ENCODE measurements at regions not wholly inside any gene's neighbourhood (a gene's known extent, or its start where the extent isn't known, plus 50 kb on each side); places are given as distances from the start of the nearest gene placed in this dataset.

DNA sequence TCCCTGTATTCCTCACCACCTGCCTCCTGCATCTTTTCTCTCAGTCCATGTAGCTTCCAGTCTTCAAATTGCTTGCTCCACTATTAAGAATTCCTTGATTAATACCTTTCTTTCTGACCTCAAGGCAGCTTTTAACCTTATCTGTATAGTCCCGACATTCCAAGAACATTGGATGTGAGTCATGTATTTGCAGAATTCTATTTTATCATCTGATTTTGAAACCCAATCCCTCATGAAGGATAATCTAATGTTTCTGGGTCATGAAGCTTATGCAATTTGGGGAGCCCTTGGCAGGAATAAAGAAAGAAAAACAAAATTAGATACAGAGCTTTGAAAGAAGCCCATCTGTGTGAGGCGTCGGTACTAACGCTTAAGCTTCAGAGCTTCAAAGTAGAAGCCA is 63.4 kb upstream of the CCND2 start:
- ChIA-PET CTCF (interaction anchor here (1.3 kb wide), 1 partner anchor 102 kb away, joined by 6 read pairs; no protein-coding TSS in a partner anchor), POLR2A (no interaction called here)
- Mint-ChIP-seq H3K4me3 (no peak overlapping the region), H3K4me1 (peaks cover 9% of the 10 kb centered on the region), H3K9me3 (ENCODE audit: low read depth) (no peaks in the 10 kb centered on the region), H3K36me3 (ENCODE audit: low read depth) (no peaks in the 10 kb centered on the region), H3K27ac (no peak overlapping the region), H3K27me3 (no peaks in the 10 kb centered on the region)
- intact Hi-C loops (cut with DNase I, micrococcal nuclease), result no loop called here
- no peak for DNase-seq
- ATAC-seq, result no peak

DNA sequence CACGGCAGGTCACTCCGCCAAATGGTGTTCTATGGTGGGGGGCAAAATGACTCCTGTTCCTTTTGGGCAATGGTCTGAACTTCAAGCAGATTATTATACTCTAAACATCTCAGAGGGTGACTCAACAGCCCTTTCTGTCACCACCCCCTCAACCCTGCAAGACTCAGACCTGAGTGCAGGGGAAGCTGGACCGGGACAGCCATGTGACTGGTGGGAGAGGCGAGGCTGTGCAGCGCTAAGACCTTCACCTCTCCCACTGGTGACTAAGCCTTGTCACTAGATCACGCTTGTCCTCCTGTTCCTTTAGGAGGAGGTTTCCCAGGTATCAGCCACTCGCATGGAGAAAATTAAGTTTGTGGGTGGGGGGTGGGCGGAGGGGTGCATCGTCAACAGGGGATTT is 67.1 kb upstream of the CCND2 start:
- CTCF ChIA-PET, result no interaction called here
- Mint-ChIP-seq H3K4me3 (no peak overlapping the region), H3K36me3 (ENCODE audit: low read depth) (no peaks in the 10 kb centered on the region), H3K27me3 (no peaks in the 10 kb centered on the region), H3K4me1 (no peaks in the 10 kb centered on the region), H3K27ac (no peak overlapping the region), H3K9me3 (ENCODE audit: low read depth) (no peaks in the 10 kb centered on the region)
- no peak for DNase-seq
- POLR2A ChIA-PET, result no interaction called here
- intact Hi-C loops (cut with DNase I, micrococcal nuclease), result no loop called here
- ATAC-seq, result no peak

DNA sequence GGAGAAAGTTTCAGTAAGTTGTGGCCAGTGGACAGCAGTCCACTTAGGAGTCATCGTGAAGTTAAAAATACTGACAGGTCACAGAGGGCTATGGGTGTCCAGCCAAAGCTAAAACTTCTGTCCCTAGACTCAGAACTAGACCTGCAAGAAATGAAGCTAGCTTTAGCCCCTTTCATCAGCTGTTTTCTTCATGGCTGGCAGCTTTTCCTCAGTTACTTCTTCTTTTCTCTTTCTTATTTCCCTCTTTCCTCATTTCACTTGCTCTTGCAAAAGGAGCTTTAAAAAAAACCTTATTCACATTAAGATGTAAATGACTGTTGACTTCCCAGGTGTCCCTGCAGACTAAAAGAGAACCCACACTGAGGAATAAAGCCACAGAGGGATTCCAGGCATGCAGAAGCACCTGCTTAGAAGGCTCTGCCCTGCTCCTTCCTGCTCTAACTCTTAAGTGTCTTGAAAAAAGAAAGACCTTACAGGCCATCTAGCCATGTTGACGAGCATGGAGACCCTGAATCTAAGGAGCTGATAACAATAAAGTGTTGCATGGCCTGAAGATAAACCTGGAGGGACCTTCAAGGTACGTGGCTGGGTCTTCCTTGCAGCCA is 69.7 kb upstream of the CCND2 start:
- intact Hi-C loops (cut with DNase I, micrococcal nuclease), result no loop called here
- CTCF ChIA-PET, result interaction anchor here (0.7 to 1.5 kb wide), 4 partner anchors 12 to 96 kb away, joined by 3 read pairs; no protein-coding TSS in a partner anchor
- DNase-seq (no peak), ATAC-seq (no peak)
- no peaks in the 10 kb centered on the region for H3K4me1 Mint-ChIP-seq
- H3K4me3 Mint-ChIP-seq, result no peak overlapping the region
- no peaks in the 10 kb centered on the region for H3K27me3 Mint-ChIP-seq
- POLR2A ChIA-PET, result interaction anchor here (0.6 kb wide), 1 partner anchor 12 kb away, joined by 3 read pairs; no protein-coding TSS in a partner anchor
- H3K36me3 Mint-ChIP-seq (ENCODE audit: low read depth), result no peaks in the 10 kb centered on the region
- H3K9me3 Mint-ChIP-seq (ENCODE audit: low read depth), result no peaks in the 10 kb centered on the region
- H3K27ac Mint-ChIP-seq, result no peak overlapping the region

DNA sequence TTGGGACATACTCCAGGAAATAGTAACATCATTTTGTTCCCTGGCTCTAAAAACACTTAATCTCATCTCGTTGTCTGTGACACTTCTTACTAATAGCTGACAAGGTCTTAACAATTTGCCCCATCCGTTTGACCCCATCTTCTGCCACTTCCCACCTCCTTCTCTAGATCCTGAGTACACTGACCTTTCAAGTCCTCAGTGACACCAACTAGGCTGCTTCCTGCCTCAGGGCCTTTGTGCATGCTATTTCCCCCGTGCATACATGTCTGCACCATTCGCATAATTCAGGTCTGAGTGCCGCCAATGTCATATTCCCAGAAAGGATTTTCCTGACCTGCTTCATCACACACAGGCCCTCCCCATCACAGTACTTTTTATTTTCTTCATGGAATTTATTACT is 70.6 kb upstream of the CCND2 start:
- ChIA-PET CTCF (interaction anchor here (0.6 kb wide), 1 partner anchor 10 kb away, joined by 3 read pairs; no protein-coding TSS in a partner anchor), POLR2A (no interaction called here)
- intact Hi-C loops (cut with DNase I, micrococcal nuclease), result no loop called here
- Mint-ChIP-seq H3K4me1 (no peaks in the 10 kb centered on the region), H3K9me3 (ENCODE audit: low read depth) (no peaks in the 10 kb centered on the region), H3K36me3 (ENCODE audit: low read depth) (no peaks in the 10 kb centered on the region), H3K27me3 (no peaks in the 10 kb centered on the region), H3K4me3 (no peak overlapping the region), H3K27ac (no peak overlapping the region)
- no peak for DNase-seq
- ATAC-seq, result no peak

DNA sequence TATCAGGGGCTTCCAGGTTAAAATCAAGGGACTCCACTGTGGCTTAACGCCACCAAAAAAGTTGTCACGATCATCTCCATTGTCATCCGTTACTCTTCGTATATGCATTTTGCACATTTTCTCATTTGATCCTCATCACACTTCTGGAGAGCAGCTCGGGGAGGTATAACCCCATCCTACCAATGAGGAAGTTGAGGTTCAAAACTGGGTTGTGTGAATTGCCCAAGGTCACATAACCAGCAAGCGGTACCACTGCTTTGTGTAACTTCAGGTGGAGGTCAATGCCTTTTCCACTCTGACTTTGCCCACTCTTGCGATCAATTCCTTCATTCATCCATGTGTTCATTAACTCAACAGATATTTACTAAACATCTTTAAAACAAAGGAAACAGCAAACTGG is 71.1 kb upstream of the CCND2 start:
- no peaks in the 10 kb centered on the region for H3K9me3 Mint-ChIP-seq (ENCODE audit: low read depth)
- no peaks in the 10 kb centered on the region for H3K4me1 Mint-ChIP-seq
- ChIA-PET CTCF (no interaction called here), POLR2A (no interaction called here)
- ATAC-seq (no peak), DNase-seq (no peak)
- H3K27ac Mint-ChIP-seq, result no peak overlapping the region
- H3K36me3 Mint-ChIP-seq (ENCODE audit: low read depth), result no peaks in the 10 kb centered on the region
- H3K27me3 Mint-ChIP-seq, result no peaks in the 10 kb centered on the region
- intact Hi-C loops (cut with DNase I, micrococcal nuclease), result no loop called here
- H3K4me3 Mint-ChIP-seq, result no peak overlapping the region

DNA sequence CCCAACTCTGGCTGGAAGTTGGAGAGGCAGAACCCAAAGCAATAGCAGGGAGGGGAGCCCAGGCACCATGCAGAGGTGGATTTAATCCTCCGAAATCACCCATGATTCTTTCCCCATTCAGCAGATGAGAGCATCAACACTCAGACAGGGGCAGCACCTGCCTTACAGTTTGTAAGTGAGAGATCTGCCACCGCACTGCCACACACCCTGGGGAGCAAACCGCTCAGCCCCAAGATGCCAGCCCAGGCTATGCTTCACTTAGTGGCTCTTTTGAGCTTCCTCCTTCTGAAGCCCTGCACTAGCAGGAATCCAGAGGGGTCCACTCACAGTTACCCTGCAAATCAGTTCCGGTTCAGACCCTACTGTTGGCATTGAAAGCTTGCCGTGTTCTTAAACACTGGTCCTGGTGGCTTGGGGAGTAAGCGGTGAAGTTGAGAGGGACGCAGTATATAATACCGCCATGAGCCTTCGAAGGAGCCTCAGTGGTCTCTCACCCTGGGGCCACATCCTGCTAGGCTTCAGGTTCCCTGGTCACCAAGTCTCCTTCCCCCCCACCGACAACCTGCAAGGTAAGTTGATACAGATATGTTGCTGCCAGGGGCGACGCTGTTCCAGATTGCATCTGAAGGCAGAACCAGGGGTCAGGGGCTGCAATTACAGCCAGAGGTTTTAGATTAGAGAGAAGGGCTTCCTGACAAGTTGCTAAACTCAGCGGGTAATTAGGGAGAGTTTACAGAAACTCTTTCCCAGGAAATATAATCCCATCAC is 72.0 kb upstream of the CCND2 start:
- Mint-ChIP-seq H3K27ac (no peak overlapping the region), H3K27me3 (no peaks in the 10 kb centered on the region), H3K36me3 (ENCODE audit: low read depth) (no peaks in the 10 kb centered on the region), H3K9me3 (ENCODE audit: low read depth) (no peaks in the 10 kb centered on the region), H3K4me3 (no peak overlapping the region), H3K4me1 (no peaks in the 10 kb centered on the region)
- DNase-seq, result no peak
- no peak for ATAC-seq
- CTCF ChIA-PET, result no interaction called here
- POLR2A ChIA-PET, result no interaction called here
- intact Hi-C loops (cut with DNase I, micrococcal nuclease), result no loop called here

DNA sequence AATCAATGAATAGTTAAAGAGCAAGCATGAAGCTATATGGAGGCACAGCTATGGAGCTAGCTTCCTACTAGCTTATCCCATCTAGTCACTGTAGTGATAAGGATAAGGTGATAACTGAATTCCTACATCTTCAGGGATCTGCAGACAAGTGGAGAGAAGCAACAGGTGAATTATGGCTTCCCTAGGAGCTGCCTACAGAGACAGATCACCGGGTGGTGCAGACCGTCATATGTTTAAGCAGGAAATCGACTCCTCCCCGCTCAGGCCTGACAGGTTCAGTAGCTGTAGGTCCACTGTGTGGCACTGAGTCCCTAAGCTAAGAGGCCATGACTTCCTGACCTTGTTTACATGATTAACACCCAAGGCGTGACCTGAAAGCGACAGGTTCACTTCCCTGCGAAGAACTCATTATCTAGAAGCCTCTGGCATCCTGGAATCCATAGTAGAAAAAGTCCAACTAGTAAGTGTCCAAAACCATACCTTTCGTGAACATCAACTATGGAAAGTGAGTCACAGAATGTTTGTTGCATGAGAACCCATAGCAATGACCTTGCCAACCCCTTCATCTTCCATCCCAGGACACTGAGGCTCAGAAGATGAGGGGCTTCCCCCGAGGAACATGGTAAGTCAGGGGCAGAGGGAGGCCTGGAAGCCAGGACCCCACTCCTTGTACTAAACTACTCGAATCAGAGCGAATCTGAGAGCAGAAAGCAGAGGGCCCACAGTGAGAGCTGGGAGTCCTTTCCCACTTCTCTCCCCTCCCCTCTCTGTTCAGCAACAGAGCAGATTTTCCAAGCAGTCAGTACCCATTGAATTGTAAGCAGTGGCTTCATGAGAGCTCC is 75.4 kb upstream of the CCND2 start:
- ATAC-seq, result no peak
- ChIA-PET CTCF (interaction anchor here (0.6 to 1.2 kb wide), 5 partner anchors 17 to 91 kb away, joined by 3 to 5 read pairs (median 3); no protein-coding TSS in a partner anchor), POLR2A (no interaction called here)
- intact Hi-C loops (cut with DNase I, micrococcal nuclease), result no loop called here
- no peaks in the 10 kb centered on the region for H3K27me3 Mint-ChIP-seq
- H3K9me3 Mint-ChIP-seq (ENCODE audit: low read depth), result no peaks in the 10 kb centered on the region
- no peaks in the 10 kb centered on the region for H3K36me3 Mint-ChIP-seq (ENCODE audit: low read depth)
- no peaks in the 10 kb centered on the region for H3K4me1 Mint-ChIP-seq
- no peak for DNase-seq
- H3K27ac Mint-ChIP-seq, result no peak overlapping the region
- no peak overlapping the region for H3K4me3 Mint-ChIP-seq

DNA sequence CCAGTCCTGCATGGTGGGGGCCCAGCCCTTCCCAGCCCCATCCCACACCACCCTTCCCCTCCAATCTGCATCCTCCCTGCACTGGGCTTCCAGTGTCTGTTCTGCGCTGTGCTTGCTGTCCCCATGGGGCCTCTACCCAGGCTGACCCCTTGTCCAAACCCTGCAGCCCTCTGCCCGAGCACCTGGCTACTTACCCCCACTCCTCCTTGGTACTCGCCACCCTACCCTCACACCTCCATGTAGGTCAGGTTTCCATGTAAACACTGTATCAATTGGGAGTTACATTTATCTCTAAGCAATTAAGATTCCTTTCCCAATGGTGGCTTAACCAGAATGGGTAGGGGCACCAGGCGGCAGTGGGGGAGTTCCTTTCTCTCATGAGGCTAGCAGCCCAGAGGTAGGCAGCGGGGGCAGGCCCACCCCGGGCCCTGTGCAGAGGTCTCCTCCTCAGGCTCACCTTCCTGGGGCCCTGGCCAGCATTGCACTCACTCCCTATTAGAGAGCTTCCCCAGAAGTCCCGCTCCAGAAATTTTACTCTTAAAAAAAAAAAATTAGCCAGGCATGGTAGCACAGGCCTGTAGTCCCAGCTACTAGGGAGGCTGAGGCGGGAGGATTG is 76.6 kb upstream of the CCND2 start:
- ChIA-PET POLR2A (no interaction called here), CTCF (interaction anchor here (0.6 to 1.2 kb wide), 3 partner anchors 18 to 454 kb away, joined by 3 to 5 read pairs (median 5); no protein-coding TSS in a partner anchor)
- ATAC-seq (no peak), DNase-seq (no peak)
- Mint-ChIP-seq H3K36me3 (ENCODE audit: low read depth) (no peaks in the 10 kb centered on the region), H3K27ac (no peak overlapping the region), H3K9me3 (ENCODE audit: low read depth) (no peaks in the 10 kb centered on the region), H3K4me3 (no peak overlapping the region), H3K4me1 (no peaks in the 10 kb centered on the region), H3K27me3 (no peaks in the 10 kb centered on the region)
- intact Hi-C loops (cut with DNase I, micrococcal nuclease), result no loop called here

DNA sequence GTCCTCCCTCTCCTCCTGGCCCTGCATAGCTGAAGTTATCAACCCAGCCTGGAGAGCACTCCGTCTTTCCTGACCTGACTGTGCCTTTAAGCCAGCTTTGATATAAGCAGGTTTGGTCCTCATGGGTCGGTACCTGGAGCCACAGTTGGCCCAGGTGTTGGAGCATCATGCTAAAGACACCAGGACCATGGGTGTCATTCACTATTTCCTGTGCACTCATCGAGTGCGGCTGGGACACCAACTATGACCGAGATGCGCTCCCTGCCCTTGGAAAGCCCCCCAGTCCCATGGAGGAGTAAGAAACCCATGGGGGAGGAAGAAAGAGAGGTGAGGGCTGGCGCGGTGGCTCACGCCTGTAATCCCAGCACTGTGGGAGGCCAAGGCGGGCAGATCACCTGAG is 78.9 kb upstream of the CCND2 start:
- Mint-ChIP-seq H3K27ac (no peak overlapping the region), H3K9me3 (ENCODE audit: low read depth) (no peaks in the 10 kb centered on the region), H3K36me3 (ENCODE audit: low read depth) (no peaks in the 10 kb centered on the region), H3K27me3 (no peaks in the 10 kb centered on the region), H3K4me1 (no peaks in the 10 kb centered on the region), H3K4me3 (no peak overlapping the region)
- ChIA-PET CTCF (no interaction called here), POLR2A (no interaction called here)
- intact Hi-C loops (cut with DNase I, micrococcal nuclease), result no loop called here
- no peak for ATAC-seq
- DNase-seq, result no peak

DNA sequence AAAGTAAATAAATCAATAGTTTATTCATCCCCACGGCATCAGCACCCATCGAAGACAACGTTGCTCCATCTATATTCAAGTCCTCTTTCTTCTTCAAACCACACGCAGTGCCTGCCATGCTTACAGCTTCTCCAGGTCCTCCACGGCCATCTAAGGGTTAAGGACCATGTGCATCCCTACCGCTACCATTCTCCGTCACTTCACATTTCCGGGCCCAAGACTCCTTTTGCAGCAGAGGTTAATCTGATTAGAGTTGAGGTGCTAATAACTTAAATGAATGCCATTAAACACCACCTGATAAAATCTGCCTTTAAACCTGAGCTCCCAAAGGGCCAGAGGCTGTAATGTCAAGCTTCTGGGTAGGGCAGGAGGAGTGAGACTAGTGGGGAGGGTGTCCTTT is 79.7 kb upstream of the CCND2 start:
- H3K36me3 Mint-ChIP-seq (ENCODE audit: low read depth), result no peaks in the 10 kb centered on the region
- ChIA-PET POLR2A (no interaction called here), CTCF (interaction anchor here (1.1 kb wide), 1 partner anchor 86 kb away, joined by 4 read pairs; no protein-coding TSS in a partner anchor)
- H3K4me3 Mint-ChIP-seq, result no peak overlapping the region
- H3K4me1 Mint-ChIP-seq, result no peaks in the 10 kb centered on the region
- no peak for ATAC-seq
- no peaks in the 10 kb centered on the region for H3K9me3 Mint-ChIP-seq (ENCODE audit: low read depth)
- no peak for DNase-seq
- intact Hi-C loops (cut with DNase I, micrococcal nuclease), result no loop called here
- H3K27me3 Mint-ChIP-seq, result no peaks in the 10 kb centered on the region
- H3K27ac Mint-ChIP-seq, result no peak overlapping the region

DNA sequence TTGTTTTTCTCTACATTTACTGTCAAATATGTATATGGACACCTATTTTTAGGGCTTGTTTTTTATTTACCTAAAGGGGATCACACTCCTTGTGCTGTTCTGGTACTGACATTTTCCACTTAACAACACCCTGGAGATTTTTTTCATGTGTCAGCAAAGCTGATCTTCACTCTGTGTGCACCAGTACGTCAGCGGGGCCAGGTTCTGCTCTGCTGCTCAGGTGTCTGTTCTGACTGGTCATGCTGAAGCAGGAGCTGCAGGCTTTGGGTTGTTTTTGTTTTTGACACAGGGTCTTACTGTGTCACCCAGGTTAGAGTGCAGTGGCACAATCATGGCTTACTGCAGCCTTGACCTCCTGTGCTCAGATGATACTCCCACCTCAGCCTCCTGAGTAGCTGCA is 81.9 kb upstream of the CCND2 start:
- Mint-ChIP-seq H3K36me3 (ENCODE audit: low read depth) (no peaks in the 10 kb centered on the region), H3K27me3 (no peaks in the 10 kb centered on the region), H3K4me3 (no peak overlapping the region), H3K4me1 (no peaks in the 10 kb centered on the region), H3K27ac (no peak overlapping the region), H3K9me3 (ENCODE audit: low read depth) (no peaks in the 10 kb centered on the region)
- intact Hi-C loops (cut with DNase I, micrococcal nuclease), result no loop called here
- ChIA-PET POLR2A (no interaction called here), CTCF (interaction anchor here (1.1 kb wide), 1 partner anchor 54 kb away, joined by 5 read pairs; no protein-coding TSS in a partner anchor)
- no peak for ATAC-seq
- DNase-seq, result no peak
